GM21717 (cell line): ENCODE measurements at regions not wholly inside any gene's neighbourhood (a gene's known extent, or its start where the extent isn't known, plus 50 kb on each side); places are given as distances from the start of the nearest gene placed in this dataset.
"Not testable (repeated sequence)": the region's sequence is repeated elsewhere in the genome, so short reads cannot be mapped to it uniquely, and the experiment has no call there.

Source experiments
- ATAC-seq: cut with Tn5 transposase; IDR thresholded peaks from one replicate; pipeline ENCODE4 v1.9.1; 2021; ENCODE audit warnings: mild to moderate bottlenecking, moderate library complexity; ENCODE audit not compliant: unreplicated experiment

DNA sequence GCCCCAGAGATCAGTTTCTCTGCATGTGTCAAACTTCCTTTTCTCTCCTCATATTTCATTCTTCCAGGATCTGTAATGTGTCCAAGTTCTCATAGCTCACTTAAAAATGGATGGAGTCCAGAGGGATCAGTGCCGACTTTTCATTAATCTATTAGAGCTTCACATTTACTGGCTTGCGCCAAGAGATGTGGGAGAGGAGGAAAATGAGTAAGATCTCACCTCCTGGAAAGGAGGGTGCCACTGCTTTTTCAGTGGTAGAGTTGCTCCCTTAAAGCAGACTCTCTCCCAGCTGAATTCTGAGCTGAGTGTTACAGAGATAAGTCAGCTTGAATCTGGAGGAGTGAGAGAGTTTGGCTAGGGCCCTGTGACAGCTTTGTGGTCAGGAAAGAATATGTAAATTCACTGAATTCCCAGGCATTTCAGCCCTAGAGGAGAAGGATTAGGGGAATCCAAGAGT lies 175.9 kb downstream of the SOX4 start:
- no peak for ATAC-seq

DNA sequence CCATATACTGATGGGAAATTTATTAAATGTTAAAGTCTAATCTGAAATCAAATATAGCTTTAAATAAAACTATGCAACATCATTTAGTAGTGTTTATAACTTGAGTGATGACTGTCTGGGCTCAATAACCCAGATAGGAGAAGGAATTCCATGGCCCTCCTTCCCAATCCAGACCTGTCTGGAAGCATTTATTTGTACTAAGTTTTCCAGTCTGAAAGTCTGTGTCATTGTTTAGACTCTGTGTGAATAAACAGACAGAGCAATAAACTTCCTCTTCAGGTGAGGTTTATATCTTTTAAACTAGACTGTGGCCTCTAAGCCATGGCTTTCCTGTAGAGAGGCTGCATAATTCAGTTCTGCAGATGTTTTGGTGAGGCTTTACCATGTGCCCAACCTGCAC lies 176.4 kb downstream of the SOX4 start:
- no peak for ATAC-seq

DNA sequence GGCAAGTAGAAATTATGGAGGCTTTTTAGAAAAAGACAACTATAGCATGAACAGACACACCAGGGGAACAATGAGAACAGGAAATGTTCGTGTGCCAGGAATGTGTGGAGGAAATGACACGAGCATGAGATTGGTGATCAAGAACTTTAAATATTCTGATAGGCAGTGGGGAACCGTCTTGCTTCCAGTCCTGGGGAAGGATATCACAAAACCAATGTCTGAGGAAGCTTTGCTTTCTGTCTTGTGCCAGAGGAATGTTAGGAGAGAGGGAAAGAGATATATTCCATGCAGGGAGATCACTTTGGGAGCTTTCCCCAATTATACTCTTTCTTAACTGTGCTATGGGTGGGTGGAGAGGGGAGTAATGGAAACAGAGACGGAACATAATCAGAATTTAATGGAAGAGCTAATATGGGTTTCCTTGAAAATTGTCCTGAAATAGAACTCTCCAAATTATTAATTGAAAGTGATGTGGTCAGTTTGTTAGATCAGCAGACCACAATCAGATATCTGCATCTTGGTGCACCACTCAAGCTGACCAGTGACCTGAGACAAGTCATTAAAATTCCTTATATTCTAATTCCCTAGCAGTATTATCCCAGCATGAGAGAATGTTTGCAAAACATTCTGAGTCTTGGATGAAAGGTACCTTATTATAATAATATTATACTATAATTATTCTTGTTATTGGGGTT lies 178.2 kb downstream of the SOX4 start:
- no peak for ATAC-seq

DNA sequence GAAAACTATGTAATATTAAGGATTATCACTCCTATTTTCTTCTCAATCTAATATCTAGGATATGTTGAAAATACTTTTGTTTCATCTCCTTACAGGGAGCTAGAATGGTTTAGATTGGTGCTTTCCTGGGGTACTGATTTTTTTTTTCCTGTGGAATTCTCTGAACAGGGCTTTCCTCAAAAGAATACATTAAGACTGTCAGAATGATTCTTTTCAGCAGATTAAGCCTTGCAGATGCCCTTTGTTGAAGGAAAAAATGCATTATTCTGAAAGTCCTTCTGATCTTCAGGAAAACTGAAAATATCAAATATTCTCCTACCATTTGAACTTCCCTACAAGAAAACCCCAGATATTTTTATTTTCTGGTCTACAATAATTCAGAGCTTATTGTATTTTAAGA lies 178.9 kb downstream of the SOX4 start:
- ATAC-seq = no peak

DNA sequence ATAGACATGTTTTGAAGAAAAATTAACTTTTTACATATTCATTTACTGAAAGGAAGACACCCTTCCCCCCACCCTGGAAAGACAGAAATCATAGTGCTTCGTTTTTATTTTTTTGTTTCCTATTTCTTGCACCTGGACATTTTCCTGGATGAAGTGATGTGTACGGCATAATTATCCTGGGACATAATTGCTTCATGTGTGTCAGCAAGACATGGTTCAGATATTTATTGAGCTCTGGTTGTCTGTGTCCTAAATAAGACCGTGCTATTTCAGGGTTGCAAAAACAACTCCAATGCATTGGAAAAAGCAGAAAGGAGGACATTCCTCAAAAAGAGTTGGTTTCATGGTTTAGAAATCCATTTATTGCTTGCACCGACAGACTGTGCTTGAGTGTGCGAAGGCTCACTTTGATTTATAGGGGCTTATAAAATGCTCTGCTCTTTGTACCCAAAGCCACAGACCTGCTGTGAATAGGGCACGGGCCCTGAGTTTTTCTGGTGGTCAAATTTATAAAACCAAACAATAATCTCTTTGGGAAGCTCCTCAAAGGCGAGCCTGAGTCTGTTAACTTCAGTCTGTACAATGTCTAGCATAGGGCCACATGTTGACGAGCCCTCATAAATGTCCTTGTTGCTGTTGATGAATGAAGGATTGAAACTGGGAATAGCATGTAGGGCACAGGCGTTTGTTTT lies 179.5 kb downstream of the SOX4 start:
- ATAC-seq = no peak

DNA sequence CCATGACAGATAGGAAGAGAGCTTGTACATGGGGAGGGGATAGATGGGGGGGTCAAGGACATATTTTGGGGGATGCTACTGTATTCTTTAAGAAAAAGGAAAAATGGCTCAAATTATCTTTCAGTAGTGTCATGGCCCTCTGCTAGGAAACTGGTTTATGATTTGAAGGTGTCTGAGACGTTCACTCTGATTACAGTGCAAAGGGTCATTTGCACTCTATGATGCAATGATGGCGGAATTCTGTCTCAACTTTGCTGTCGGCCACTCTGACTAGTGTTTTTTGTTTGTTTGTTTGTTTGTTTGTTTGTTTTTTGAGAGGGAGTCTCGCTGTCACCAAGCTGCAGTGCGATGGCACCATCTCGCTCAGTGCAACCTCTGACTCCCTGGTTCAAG lies 180.0 kb downstream of the SOX4 start:
- ATAC-seq = no peak

DNA sequence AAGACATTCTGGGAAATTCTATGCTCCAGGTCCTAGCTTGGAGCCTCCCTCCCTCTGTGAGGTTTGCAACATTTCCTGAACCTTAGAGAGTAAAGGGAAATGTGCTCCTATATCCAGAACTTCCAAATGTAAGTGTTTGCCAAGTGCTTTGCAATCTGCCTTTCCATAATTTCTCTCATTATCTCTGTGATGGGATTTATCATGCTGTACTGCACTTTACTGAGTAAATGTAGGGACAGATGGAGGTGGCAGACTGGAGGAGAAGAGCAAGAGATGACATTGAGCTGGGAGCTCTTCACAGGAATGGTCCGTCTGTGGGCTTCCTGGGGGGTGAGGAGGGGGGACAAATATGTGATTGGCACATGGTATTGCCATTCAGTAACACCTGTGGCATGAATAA lies 184.3 kb downstream of the SOX4 start:
- ATAC-seq = no peak

DNA sequence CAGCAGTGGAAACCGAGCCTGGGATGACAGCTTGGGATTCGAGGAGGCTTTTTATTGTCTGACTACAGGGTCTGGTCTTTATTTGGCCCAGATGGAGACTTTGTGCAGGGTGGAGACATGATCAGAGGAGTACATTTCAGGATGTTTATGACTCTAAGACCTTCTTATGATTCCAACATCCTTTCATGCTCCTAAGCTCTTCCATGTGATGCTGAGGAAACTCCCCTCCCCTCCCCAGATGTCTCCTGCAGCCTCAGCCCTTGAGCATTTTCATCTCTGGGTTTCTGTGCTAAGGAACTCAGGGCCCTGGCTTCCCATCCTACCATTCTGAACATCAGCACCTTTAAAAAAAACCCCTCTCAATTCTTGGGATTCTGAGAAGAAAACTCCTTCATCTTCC lies 186.6 kb downstream of the SOX4 start:
- ATAC-seq = no peak

DNA sequence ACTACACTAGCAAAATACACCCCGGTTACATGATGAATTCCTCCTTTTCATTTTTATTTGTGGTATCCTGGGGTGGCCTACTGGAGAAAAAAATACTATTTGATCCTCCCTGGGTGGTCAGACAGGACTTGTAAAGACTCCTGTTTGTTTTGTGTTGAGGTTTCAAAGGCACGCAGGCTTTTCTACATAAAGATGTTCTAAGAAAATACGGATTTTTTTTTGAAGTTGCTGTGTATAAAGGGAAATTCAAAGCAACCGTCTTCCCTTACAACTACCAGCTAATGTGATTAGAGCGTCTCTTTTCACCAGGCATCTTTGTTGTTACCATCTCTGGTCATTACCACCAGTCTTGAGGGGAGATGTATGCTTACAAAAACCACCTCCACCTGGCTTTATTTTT lies 187.1 kb downstream of the SOX4 start:
- ATAC-seq = no peak

DNA sequence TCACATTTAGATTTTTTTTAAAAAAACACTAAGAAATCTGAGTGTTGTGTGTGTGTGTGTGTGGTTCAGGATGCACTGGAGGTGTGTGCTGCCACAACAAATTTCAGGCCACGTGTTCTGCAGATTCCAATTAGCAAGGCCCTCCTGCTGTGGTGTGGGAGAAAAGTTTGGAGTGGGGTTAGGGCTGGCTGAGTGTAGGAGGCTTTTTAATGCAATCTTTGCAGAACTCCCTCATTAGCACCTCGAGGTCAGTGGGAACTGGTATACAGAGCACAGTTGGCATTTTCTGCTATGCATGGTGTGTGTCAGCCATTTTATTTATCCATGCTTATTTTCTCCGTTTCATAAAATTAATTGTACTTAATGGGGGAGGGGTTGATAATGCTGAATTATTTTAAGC lies 187.6 kb downstream of the SOX4 start:
- no peak for ATAC-seq

DNA sequence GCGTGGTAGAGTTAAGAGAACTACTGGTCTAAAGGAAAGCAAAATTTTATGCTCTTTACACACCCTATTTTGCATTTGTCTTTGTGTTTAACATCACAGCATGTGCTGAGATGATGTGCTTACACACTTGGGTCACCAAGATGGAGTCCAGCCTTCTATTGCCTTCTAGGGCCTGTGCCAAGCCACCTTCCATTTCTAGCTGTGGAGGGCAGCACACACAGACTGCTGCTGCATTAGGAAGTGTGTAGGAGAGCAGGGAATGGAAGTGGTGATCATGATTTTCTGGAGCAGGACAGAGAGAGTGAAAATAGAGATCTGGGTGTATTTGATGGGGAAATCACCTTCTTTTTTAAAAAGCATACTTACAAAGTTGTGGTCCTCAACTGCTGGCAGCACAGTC lies 191.6 kb downstream of the SOX4 start:
- ATAC-seq = no peak

DNA sequence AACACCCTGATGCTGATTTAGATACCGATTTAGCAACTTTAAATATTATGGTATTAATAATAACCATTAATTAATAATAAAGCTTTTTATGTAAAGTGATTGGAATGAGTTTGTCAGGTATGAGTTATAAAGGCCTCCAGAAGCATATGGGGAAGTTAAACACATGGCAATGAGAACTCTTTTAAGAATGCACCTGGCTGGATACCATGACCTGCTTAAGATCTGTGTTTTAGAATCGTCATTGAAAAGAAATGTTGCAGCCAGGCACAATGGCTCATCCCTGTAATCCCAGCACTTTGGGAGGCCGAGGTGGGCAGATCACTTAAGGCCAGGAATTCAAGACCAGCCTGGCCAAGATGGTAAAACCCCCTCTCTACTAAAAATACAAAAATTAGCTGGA lies 197.5 kb downstream of the SOX4 start:
- no peak for ATAC-seq

DNA sequence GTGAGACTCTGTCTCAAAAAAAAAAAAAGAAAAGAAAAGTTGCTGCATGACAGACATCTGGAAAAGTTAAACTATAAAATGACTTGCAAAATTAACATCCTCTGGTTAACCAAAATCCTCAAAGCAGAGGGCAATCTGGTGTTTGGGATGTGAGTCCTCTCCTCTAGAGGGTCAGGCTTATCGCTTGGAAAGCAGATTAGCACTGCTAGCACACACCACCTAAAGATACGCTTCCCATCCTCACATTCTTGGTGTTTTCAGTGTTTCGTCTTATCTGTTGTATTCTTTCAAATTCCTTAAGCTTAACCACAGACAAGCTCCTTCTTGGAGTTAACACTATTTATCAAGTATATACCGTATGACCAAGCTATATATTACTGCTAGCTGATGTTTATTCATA lies 198.0 kb downstream of the SOX4 start:
- ATAC-seq = no peak

DNA sequence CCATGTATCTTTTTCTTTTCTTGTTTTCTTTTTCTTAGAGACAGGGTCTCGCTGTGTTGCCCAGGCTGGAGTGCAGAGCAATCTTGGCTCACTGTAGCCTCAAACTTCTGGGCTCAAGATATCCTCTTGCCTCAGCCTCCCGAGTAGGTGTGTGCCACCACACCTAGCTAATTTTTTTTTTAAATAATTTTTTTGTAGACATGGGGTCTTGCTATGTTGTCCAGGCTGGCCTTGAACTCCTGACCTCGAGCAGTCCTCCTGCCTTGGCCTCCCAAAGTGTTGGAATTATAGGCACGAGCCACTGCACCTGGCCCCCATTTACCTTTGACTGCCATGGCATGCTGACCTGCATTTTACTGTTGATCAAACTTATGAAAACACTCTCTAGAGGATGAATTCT lies 198.6 kb downstream of the SOX4 start:
- no peak for ATAC-seq

DNA sequence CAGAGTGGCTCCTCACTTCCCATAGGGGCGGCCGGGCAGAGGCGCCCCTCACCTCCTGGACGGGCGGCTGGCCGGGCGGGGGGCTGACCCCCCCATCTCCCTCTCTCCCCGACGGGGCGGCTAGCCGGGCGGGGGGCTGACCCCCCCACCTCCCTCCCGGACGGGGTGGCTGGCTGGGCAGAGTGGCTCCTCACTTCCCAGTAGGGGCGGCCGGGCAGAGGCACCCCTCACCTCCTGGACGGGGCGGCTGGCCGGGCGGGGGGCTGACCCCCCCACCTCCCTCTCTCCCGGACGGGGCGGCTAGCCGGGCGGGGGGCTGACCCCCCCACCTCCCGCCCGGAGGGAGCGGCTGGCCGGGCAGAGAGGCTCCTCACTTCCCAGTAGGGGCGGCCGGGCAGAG lies 203.4 kb downstream of the SOX4 start:
- ATAC-seq = not testable (repeated sequence)

DNA sequence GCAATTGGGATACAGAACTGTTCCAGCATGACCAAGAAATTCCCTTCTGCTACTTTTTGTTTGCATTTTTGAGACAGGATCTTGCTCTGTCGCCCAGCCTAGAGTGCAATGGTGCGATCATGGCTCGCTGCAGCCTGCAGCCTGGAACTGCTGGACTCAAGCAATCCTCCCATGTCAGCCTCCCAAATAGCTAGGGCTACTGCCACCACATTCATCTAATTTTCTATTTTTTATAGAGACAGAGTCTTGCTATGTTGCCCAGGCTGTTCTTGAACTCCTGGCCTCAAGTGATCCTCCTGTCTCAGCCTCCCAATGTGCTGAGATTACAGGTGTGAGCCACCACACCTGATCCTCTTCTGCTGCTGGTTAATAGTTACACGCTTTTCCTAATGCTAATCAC lies 204.9 kb downstream of the SOX4 start:
- ATAC-seq = no peak

DNA sequence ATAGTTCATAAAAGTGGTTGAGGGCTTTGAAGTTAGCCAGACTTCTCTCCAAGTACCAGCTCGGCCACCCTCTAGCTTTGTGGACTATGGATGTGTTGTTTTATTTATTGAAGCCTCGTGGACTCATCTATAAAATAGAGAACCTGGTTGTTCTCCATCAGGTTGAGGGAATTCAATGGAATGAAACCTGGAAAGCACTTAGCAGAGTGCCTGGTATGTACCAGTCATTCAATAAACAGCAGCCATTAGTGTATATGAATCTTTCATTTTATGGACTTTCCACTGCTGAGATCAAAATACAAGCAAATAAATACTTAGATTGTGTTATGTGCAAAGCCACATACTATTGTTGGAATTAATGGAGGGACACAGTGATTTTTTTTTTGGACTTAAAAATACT lies 206.8 kb downstream of the SOX4 start:
- ATAC-seq = no peak

DNA sequence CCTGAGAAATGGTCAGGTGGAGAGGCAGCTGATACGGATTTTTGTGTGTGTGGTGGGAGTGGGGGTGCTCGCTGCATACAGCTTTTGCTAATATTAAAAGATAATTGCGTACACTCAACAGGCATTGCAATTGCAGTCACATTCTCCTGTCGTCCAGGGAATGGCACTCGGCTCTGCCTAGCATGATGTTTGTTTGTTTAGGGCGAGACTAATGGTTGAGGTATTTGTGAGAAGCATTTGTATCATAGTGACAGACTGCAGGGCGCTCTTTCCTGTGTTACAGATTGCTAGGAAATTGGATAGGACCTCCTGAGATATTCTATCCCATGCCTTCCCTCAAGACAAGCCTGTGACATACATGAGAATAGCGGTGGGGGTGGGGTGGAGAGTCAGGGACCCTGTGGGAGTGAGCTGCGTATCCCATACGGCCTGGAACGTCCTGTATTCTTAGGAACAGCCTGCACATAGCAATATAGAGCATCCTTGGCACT lies 207.4 kb downstream of the SOX4 start:
- ATAC-seq = no peak

DNA sequence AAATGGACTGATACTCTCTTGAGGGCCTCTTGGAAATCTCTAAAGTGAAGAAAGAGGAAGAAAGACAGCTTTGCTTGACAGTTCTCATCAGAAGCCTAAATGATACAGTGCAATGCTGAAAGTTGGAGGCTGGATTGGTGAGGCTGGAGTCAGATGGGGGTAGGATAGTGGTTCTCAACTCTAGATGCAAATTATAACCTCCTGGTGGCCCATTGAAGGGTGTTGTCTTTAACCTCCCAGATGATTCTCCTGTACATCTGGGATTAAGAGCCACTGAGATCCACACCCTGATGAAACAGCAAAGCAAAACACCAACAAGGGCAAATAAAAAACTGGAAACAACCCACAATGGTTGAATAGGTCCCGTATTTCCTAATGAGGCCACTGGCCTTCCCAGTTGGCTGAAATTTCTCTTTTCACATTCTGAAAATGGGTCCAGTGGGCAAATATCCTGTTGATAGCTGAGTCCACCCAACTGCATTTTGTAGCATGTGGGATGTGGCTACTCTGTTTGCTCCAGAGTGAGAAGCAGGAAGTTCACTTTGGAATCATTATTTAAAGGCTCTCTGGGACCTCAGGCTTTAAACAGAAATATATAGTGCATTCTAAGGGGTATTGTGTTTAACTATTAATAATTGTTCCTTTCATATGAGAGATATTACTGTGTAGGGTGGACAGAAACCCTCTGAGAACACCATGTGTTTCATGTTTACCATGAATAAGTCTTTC lies 208.1 kb downstream of the SOX4 start:
- ATAC-seq = no peak

DNA sequence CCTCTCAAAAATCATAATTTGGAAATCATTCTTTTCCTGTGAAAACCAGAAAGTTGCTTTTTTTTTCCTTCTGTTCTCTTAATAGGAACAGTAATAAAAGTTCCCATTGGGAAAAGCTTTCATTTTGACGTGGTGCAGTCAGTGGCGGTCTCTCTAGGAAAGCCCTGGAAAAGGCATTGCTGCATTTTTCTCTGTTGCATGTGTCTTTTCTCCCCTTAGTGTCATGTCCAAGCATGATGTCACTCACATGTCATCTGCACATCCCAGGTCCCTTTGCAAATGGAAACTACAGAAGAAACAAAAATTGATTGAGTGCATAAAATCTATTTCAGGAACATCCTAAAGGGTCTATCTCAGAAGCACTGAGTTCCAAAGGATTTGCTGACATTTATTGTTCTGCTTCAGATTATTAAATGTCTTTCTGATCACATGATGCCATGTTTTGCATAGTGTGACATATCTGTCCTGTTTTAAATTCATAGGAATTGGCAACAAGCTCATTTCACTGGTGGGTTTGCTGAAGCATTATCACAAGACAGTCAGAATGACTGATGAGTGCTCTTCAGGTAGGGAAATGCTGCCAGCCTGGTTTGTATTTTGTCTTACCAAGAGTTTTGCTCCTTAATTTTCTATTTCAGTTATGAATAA lies 208.7 kb downstream of the SOX4 start:
- no peak for ATAC-seq

DNA sequence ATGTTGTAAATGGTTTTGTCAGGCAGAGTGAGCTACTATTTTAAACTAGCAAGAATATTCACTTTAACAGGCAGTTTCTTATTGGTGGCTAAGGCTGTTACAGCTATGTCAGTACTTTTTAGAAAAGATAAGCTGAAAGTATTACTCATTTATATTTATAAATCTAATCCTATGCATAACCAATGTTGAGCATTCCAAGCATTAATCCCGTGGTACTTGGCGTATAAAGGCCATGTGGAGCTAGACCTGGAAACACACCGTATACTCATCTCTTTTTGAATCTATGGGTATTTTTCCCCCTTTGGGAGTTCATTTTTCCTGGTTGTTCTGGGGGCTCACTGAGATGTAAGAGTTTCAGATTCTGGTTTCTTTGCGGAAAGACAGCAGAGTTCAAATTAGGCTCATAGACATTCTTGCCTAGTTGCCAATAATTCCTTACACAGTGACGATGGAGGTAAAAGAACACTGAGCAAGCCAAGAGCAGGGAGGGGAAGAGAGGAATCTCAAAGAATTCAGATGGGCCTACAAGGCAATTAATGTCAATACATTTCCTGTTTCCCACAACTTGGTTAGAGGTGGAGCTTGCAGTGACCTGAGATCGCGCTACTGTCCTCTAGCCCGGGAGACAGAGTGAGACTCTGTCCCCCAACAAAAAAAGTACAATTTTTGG lies 211.5 kb downstream of the SOX4 start:
- ATAC-seq = no peak
